Gastroesophageal sphincter (tissue), 3 donors: ENCODE measurements at regions not wholly inside any gene's neighbourhood (a gene's known extent, or its start where the extent isn't known, plus 50 kb on each side); places are given as distances from the start of the nearest gene placed in this dataset.

ENCODE experiments used
- CTCF ChIP-seq, 4 experiments: fragments of 200-600 bp in 2 of 4; fragments of 450-650 bp in 2 of 4; sonication (generic) in 1 of 4; IDR thresholded peaks; one replicate each; pipeline ENCODE4 v1.5.1; 2017 to 2019; ENCODE audit warnings: antibody characterized with exemption in 4 of 4, mild to moderate bottlenecking in 2 of 4, moderate library complexity in 2 of 4
- EP300 ChIP-seq: sonication (generic); formaldehyde crosslinking; IDR thresholded peaks from one replicate; pipeline ENCODE4 v1.6.1; 2017; ENCODE audit warnings: antibody characterized with exemption, mild to moderate bottlenecking

GRCh38 chr14:65234752-65235361 lies 132.5 kb upstream of the MAX start:
- TF ChIP-seq CTCF (IDR thresholded peaks at IDR 0.05) (no peak), EP300 (no peak)
